Loucy (cell line): ENCODE measurements at regions not wholly inside any gene's neighbourhood (a gene's known extent, or its start where the extent isn't known, plus 50 kb on each side); places are given as distances from the start of the nearest gene placed in this dataset.

ENCODE experiments used
- CTCF ChIP-seq: fragments of 200-600 bp; sonication (generic); conservative IDR thresholded peaks from 2 replicates; pipeline ENCODE4 v1.5.1; 2014; ENCODE audit warnings: mild to moderate bottlenecking, antibody characterized with exemption, low read length
- EZH2phosphoT487 ChIP-seq: fragments of 200-600 bp; IDR thresholded peaks from 2 replicates; pipeline ENCODE4 v1.6.1; 2018; ENCODE audit warnings: antibody characterized with exemption, mild to moderate bottlenecking, moderate library complexity, borderline replicate concordance

- no peak for TF ChIP-seq CTCF
- no peak for TF ChIP-seq EZH2phosphoT487
These were observed 697.3 kb downstream of the CETN3 start for GRCh38 chr5:89712134-89712700.
